Nephron (organoid): ENCODE measurements at regions not wholly inside any gene's neighbourhood (a gene's known extent, or its start where the extent isn't known, plus 50 kb on each side); places are given as distances from the start of the nearest gene placed in this dataset.

Source experiments
- H3K27ac Mint-ChIP-seq, 3 experiments: 2 replicates each; pipeline ENCODE4 v1.8.0; 2020; ENCODE audit warnings: mixed read lengths in 3 of 3, mild to moderate bottlenecking in 2 of 3, moderate library complexity in 1 of 3
- H3K27me3 Mint-ChIP-seq: 2 replicates; pipeline ENCODE4 v1.8.0; 2021; ENCODE audit warnings: low read depth, mild to moderate bottlenecking, moderate library complexity, mixed read lengths
- H3K36me3 Mint-ChIP-seq: 2 replicates; pipeline ENCODE4 v1.8.0; 2020; ENCODE audit warnings: low read depth, mixed read lengths
- H3K4me1 Mint-ChIP-seq: 2 replicates; pipeline ENCODE4 v1.8.0; 2020; ENCODE audit warnings: mixed read lengths
- H3K4me3 Mint-ChIP-seq, 3 experiments: 2 replicates each; pipeline ENCODE4 v1.8.0; 2020; ENCODE audit warnings: mild to moderate bottlenecking in 3 of 3, mixed read lengths in 3 of 3, moderate library complexity in 2 of 3
- H3K9me3 Mint-ChIP-seq: 2 replicates; pipeline ENCODE4 v1.8.0; 2020; ENCODE audit warnings: mixed read lengths
- CTCF ChIP-seq, 3 experiments: fragments of 200-600 bp; sonication (generic); IDR thresholded peaks; one replicate each; pipeline ENCODE4 v1.5.0; 2021; ENCODE audit warnings: antibody characterized with exemption in 3 of 3; ENCODE audit not compliant: unreplicated experiment in 3 of 3

- peaks cover 16% of the 10 kb centered on the region for H3K27me3 Mint-ChIP-seq
- H3K27ac Mint-ChIP-seq: peak overlapping the region; percentile 99 to 100 (median 99)
- no peaks in the 10 kb centered on the region for H3K9me3 Mint-ChIP-seq
- H3K4me1 Mint-ChIP-seq: peaks cover 37% of the 10 kb centered on the region
- TF ChIP-seq CTCF (IDR thresholded peaks at IDR 0.05; ENCODE audit: unreplicated experiment in 3 of 3): no peak
- peak overlapping the region; percentile 88 to 96 (median 92) for H3K4me3 Mint-ChIP-seq
- no peaks in the 10 kb centered on the region for H3K36me3 Mint-ChIP-seq
Observed at GRCh38 chr11:10931761-10932670, 74.2 kb upstream of the ZBED5 start.

GRCh38 chr11:10930972-10931760, 73.3 kb upstream of the ZBED5 start:
- Mint-ChIP-seq H3K36me3 (no peaks in the 10 kb centered on the region), H3K4me1 (peaks cover 45% of the 10 kb centered on the region), H3K9me3 (no peaks in the 10 kb centered on the region), H3K4me3 (peak overlapping the region; percentile 88 to 96 (median 92)), H3K27ac (peak overlapping the region; percentile 99 to 100 (median 99)), H3K27me3 (peaks cover 16% of the 10 kb centered on the region)
- no peak for TF ChIP-seq CTCF (IDR thresholded peaks at IDR 0.05; ENCODE audit: unreplicated experiment in 3 of 3)

- no peaks in the 10 kb centered on the region for H3K36me3 Mint-ChIP-seq
- peak overlapping the region; percentile 98 to 100 (median 99) for H3K27ac Mint-ChIP-seq
- TF ChIP-seq CTCF (IDR thresholded peaks at IDR 0.05; ENCODE audit: unreplicated experiment in 3 of 3): no peak
- peaks cover 51% of the 10 kb centered on the region for H3K4me1 Mint-ChIP-seq
- peak overlapping the region; percentile 88 to 96 (median 92) for H3K4me3 Mint-ChIP-seq
- H3K27me3 Mint-ChIP-seq: peaks cover 11% of the 10 kb centered on the region
- no peaks in the 10 kb centered on the region for H3K9me3 Mint-ChIP-seq
Observed at GRCh38 chr11:10930224-10930971, 72.5 kb upstream of the ZBED5 start.

DNA sequence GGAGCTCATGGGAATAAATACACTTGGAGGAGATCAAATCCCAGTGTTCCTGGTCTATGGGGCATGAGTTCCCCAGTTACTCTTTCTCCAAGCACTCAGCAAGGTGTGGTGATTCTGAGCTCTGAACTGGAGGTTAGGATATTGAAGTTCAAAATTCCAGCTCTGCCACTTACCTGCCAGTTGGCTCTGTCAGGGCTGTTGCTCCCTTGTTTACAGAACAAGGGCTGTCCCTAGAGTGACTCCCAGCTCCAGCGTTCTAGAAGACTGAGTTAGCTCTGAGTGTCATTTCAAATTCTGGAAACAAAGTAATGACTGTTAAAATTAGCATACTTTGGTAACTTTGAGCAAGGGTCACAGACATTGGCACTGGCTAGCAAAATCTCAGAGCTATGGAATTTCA, 69.7 kb upstream of the ZBED5 start:
- Mint-ChIP-seq H3K27ac (peak overlapping the region; percentile 2 to 81 (median 19)), H3K4me3 (peak overlapping the region in 1 of 3 experiments; percentile 38)

More for the DNA sequence above, 69.7 kb upstream of the ZBED5 start:
- H3K36me3 Mint-ChIP-seq: no peaks in the 10 kb centered on the region
- peaks cover 40% of the 10 kb centered on the region for H3K4me1 Mint-ChIP-seq
- H3K9me3 Mint-ChIP-seq: no peaks in the 10 kb centered on the region
- no peak for TF ChIP-seq CTCF (IDR thresholded peaks at IDR 0.05; ENCODE audit: unreplicated experiment in 3 of 3)
- H3K27me3 Mint-ChIP-seq: peaks cover 4% of the 10 kb centered on the region
